ENCODE measurements at regions not wholly inside any gene's neighbourhood (a gene's known extent, or its start where the extent isn't known, plus 50 kb on each side); places are given as distances from the start of the nearest gene placed in this dataset.

DNA sequence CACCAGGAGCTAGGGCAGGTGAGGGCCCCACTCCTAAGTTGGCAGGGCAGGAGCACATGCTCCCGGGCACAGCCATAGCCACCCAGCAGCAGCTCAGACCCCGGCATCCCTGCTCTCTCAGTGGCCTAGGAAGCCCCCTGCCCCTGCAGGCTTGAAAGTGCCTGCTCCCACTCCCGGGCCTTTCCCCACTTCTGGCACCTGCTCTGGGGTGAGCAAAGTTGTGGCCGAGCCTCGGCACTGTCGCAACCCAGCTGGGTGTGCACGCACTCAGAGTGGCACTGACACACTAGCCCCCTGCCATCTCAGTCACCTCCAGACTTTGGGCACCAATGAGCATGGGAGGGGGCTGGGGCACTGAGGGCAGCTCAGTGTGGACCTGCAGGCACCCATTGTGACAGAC lies 60.8 kb upstream of the CDKN2AIP start:
- intact Hi-C loops (cut with micrococcal nuclease; ENCODE audit: unreplicated experiment) (no loop called here), in situ Hi-C loops (cut with MboI) (no loop called here)
- Histone ChIP-seq H3K9me3 (replicated peaks; ENCODE audit: control insufficient read depth, insufficient read depth, low read length) (no peaks in the 10 kb centered on the region; the same call in 2 of the 3 replicates), H2AFZ (ENCODE audit: control insufficient read depth, low read depth, low read length) (no peak overlapping the region), H3K9ac (ENCODE audit: control insufficient read depth, insufficient read depth, low read length) (no peak overlapping the region), H3K27ac (ENCODE audit: control insufficient read depth, insufficient read depth) (no peak overlapping the region), H3K36me3 (ENCODE audit: control insufficient read depth in 2 of 2, insufficient read depth in 2 of 2, low read length in 1 of 2) (no peaks in the 10 kb centered on the region), H3K79me2 (ENCODE audit: control insufficient read depth, insufficient read depth, low read length) (no peaks in the 10 kb centered on the region), H3K4me2 (ENCODE audit: control insufficient read depth, insufficient read depth) (no peak overlapping the region), H3K4me3 (no peak overlapping the region), H3K4me1 (ENCODE audit: control insufficient read depth, insufficient read depth, low read length) (no peaks in the 10 kb centered on the region), H3K27me3 (replicated peaks in 1 of 2; ENCODE audit: control insufficient read depth in 2 of 2, insufficient read depth in 2 of 2, low read length in 1 of 2) (no peaks in the 10 kb centered on the region), H4K20me1 (ENCODE audit: control insufficient read depth, insufficient read depth) (no peaks in the 10 kb centered on the region)
- ChIA-PET POLR2A (interaction anchor here (0.6 kb wide), 2 partner anchors 45 to 1516 kb away, joined by 3 to 4 read pairs; no protein-coding TSS in a partner anchor), RAD21 (ENCODE audit: unreplicated experiment) (no interaction called here), SMC1A (ENCODE audit: uncharacterized antibody, unreplicated experiment) (no interaction called here), CTCF (no interaction called here)
- FAIRE-seq (no peak), ATAC-seq (no peak), DNase-seq (ENCODE audit: low read depth, low spot score) (no peak)
- no TSS peak for BruUV-seq (replicated peaks)
- TF ChIP-seq USF1 (IDR thresholded peaks at IDR 0.05; ENCODE audit: borderline replicate concordance, extremely low read length, insufficient read depth, low read depth, low read length) (no peak), BMI1 (IDR thresholded peaks at IDR 0.05; ENCODE audit: borderline replicate concordance) (no peak), TCF7 (IDR thresholded peaks at IDR 0.05; ENCODE audit: borderline replicate concordance) (no peak), NR2F1 (conservative IDR thresholded peaks at IDR 0.05) (no peak), HDGF (IDR thresholded peaks at IDR 0.05) (no peak)
- 52% methylated on average over 7 of the region's 7 CpGs for WGBS (ENCODE audit: insufficient coverage, insufficient replicate concordance, low lambda C conversion rate, missing lambda C conversion rate)

DNA sequence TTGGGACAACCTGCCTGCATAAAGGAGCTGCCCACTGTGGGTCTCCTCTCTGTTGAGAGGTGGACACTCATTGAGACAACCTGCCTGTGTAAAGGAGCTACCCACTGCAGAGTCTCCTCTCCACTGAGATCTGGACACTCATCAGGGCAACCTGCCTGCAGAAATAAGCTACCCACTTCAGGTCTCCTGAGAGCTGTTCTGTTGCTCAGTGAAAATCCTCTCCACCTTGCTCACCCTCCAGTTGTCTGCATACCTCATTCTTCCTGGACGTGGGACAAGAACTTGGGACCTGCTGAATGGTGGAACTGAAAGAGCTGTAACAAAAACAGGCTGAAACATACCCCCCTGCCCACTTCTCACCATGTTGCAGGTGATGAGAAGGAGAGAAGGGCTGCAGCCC lies 59.9 kb upstream of the CDKN2AIP start:
- DNase-seq (ENCODE audit: low read depth, low spot score) (no peak), ATAC-seq (no peak), FAIRE-seq (no peak)
- TF ChIP-seq CREB1 (IDR thresholded peaks at IDR 0.05; ENCODE audit: low read depth) (no peak), PAX8 (IDR thresholded peaks at IDR 0.05) (no peak), YY1 (IDR thresholded peaks at IDR 0.05; ENCODE audit: low read depth, low read length) (no peak), NR2C1 (IDR thresholded peaks at IDR 0.05) (no peak), BMI1 (IDR thresholded peaks at IDR 0.05; ENCODE audit: borderline replicate concordance) (no peak), CEBPZ (IDR thresholded peaks at IDR 0.05; ENCODE audit: low read depth, low read length) (no peak), KLF5 (IDR thresholded peaks at IDR 0.05; ENCODE audit: partially characterized antibody) (no peak)
- Histone ChIP-seq H3K4me3 (no peak overlapping the region), H3K9ac (ENCODE audit: control insufficient read depth, insufficient read depth, low read length) (no peak overlapping the region), H3K4me1 (ENCODE audit: control insufficient read depth, insufficient read depth, low read length) (no peaks in the 10 kb centered on the region), H3K27ac (ENCODE audit: control insufficient read depth, insufficient read depth) (no peak overlapping the region), H3K9me3 (replicated peaks; ENCODE audit: control insufficient read depth, insufficient read depth, low read length) (no peaks in the 10 kb centered on the region; the same call in 2 of the 3 replicates), H2AFZ (ENCODE audit: control insufficient read depth, low read depth, low read length) (no peak overlapping the region), H4K20me1 (ENCODE audit: control insufficient read depth, insufficient read depth) (no peaks in the 10 kb centered on the region), H3K79me2 (ENCODE audit: control insufficient read depth, insufficient read depth, low read length) (no peaks in the 10 kb centered on the region), H3K4me2 (ENCODE audit: control insufficient read depth, insufficient read depth) (no peak overlapping the region), H3K36me3 (ENCODE audit: control insufficient read depth in 2 of 2, insufficient read depth in 2 of 2, low read length in 1 of 2) (no peaks in the 10 kb centered on the region), H3K27me3 (replicated peaks in 1 of 2; ENCODE audit: control insufficient read depth in 2 of 2, insufficient read depth in 2 of 2, low read length in 1 of 2) (no peaks in the 10 kb centered on the region)
- SMC1A ChIA-PET (ENCODE audit: uncharacterized antibody, unreplicated experiment): no interaction called here
- intact Hi-C loops (cut with micrococcal nuclease; ENCODE audit: unreplicated experiment): no loop called here
- RAD21 ChIA-PET (ENCODE audit: unreplicated experiment): no interaction called here
- POLR2A ChIA-PET: no interaction called here
- BruUV-seq (replicated peaks): no TSS peak
- in situ Hi-C loops (cut with MboI): no loop called here
- WGBS (ENCODE audit: insufficient coverage, insufficient replicate concordance, low lambda C conversion rate, missing lambda C conversion rate): 0% methylated on average over 1 of the region's 1 CpG
- CTCF ChIA-PET: no interaction called here

Measured in GM12878 (cell line).